ENCODE measurements at regions not wholly inside any gene's neighbourhood (a gene's known extent, or its start where the extent isn't known, plus 50 kb on each side); places are given as distances from the start of the nearest gene placed in this dataset.
"Not testable (repeated sequence)": the region's sequence is repeated elsewhere in the genome, so short reads cannot be mapped to it uniquely, and the experiment has no call there.

DNA sequence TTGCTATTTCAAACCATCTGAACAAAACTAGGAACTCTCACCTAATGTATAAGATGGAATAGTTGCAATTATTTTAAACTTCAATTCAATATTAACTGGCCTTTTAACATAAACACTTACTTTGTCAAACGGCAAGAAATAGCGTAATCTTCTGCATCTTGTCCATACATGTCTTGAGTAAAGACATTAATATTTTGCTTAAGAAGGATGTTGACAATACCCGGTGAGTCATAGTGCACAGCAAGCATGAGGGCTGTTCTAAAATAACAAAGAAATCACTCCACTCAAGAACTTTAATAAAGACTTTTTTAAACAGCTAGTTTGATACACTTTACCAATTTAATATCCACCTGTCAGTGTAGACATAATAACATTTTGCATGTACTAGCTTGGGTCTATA lies 240.9 kb downstream of the LIPI start:
- H3K36me3 ChIP-seq (ENCODE audit: insufficient read depth, low read length); H3K27me3 ChIP-seq (ENCODE audit: insufficient read depth, low read length); H3K9ac ChIP-seq (ENCODE audit: low read depth, low read length); H3K4me1 ChIP-seq (ENCODE audit: insufficient read depth, low read length); H3K27ac ChIP-seq (ENCODE audit: low read depth, low read length); H3K4me3 ChIP-seq (ENCODE audit: low read length): not testable (repeated sequence)
- H3K9me3 ChIP-seq (ENCODE audit: insufficient read depth, low read depth, low read length), result peaks cover 22% of the 10 kb centered on the region; the same call in 1 of the 2 replicates
- no CpG with 5 or more reads among the region's 3 CpGs for WGBS

GRCh38 chr21:13969002-13969401 lies 241.8 kb downstream of the LIPI start:
- H3K36me3 ChIP-seq (ENCODE audit: insufficient read depth, low read length); H3K4me1 ChIP-seq (ENCODE audit: insufficient read depth, low read length); H3K4me3 ChIP-seq (ENCODE audit: low read length); H3K27ac ChIP-seq (ENCODE audit: low read depth, low read length); H3K9ac ChIP-seq (ENCODE audit: low read depth, low read length); H3K27me3 ChIP-seq (ENCODE audit: insufficient read depth, low read length): not testable (repeated sequence)
- H3K9me3 ChIP-seq (ENCODE audit: insufficient read depth, low read depth, low read length), result peaks cover 19% of the 10 kb centered on the region; the same call in 1 of the 2 replicates
- WGBS, result 81% methylated on average over 2 of the region's 2 CpGs

DNA sequence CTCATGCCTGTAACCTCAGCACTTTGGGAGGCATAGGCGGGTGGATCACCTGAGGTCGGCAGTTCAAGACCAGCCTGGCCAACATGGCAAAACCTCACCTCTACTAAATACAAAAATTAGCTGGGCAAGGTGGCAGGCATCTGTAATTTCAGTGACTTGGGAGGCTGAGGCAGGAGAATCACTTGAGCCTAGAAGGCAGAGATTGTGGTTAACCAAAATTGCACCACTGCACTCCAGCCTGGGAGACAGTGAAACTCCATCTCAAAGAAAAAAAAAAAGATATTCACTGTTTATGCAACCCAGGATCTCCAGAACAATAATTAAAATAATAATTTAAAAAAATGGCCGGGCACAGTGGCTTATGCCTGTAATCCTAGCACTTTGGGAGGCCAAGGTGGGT lies 247.5 kb downstream of the LIPI start:
- H3K9me3 ChIP-seq (ENCODE audit: insufficient read depth, low read depth, low read length), result peaks cover 26% of the 10 kb centered on the region
- WGBS, result 86% methylated on average over 3 of the region's 3 CpGs
- H3K9ac ChIP-seq (ENCODE audit: low read depth, low read length); H3K36me3 ChIP-seq (ENCODE audit: insufficient read depth, low read length); H3K4me3 ChIP-seq (ENCODE audit: low read length); H3K27ac ChIP-seq (ENCODE audit: low read depth, low read length); H3K4me1 ChIP-seq (ENCODE audit: insufficient read depth, low read length); H3K27me3 ChIP-seq (ENCODE audit: insufficient read depth, low read length): not testable (repeated sequence)

- Histone ChIP-seq H3K4me3 (ENCODE audit: low read length) (no peak overlapping the region), H3K9ac (ENCODE audit: low read depth, low read length) (no peak overlapping the region), H3K36me3 (ENCODE audit: insufficient read depth, low read length) (no peaks in the 10 kb centered on the region), H3K27ac (ENCODE audit: low read depth, low read length) (no peak overlapping the region), H3K27me3 (ENCODE audit: insufficient read depth, low read length) (no peaks in the 10 kb centered on the region), H3K4me1 (ENCODE audit: insufficient read depth, low read length) (no peaks in the 10 kb centered on the region), H3K9me3 (ENCODE audit: insufficient read depth, low read depth, low read length) (peaks cover 15% of the 10 kb centered on the region)
- WGBS, result 91% methylated on average over 19 of the region's 21 CpGs
These were observed 273.5 kb downstream of the LIPI start for GRCh38 chr21:13937236-13937635.

GRCh38 chr21:13936033-13936937 lies 274.5 kb downstream of the LIPI start:
- not testable (repeated sequence) for H3K27me3 ChIP-seq (ENCODE audit: insufficient read depth, low read length); H3K9ac ChIP-seq (ENCODE audit: low read depth, low read length); H3K27ac ChIP-seq (ENCODE audit: low read depth, low read length); H3K36me3 ChIP-seq (ENCODE audit: insufficient read depth, low read length); H3K4me1 ChIP-seq (ENCODE audit: insufficient read depth, low read length); H3K4me3 ChIP-seq (ENCODE audit: low read length)
- 92% methylated on average over 38 of the region's 38 CpGs for WGBS
- peaks cover 17% of the 10 kb centered on the region for H3K9me3 ChIP-seq (ENCODE audit: insufficient read depth, low read depth, low read length)

DNA sequence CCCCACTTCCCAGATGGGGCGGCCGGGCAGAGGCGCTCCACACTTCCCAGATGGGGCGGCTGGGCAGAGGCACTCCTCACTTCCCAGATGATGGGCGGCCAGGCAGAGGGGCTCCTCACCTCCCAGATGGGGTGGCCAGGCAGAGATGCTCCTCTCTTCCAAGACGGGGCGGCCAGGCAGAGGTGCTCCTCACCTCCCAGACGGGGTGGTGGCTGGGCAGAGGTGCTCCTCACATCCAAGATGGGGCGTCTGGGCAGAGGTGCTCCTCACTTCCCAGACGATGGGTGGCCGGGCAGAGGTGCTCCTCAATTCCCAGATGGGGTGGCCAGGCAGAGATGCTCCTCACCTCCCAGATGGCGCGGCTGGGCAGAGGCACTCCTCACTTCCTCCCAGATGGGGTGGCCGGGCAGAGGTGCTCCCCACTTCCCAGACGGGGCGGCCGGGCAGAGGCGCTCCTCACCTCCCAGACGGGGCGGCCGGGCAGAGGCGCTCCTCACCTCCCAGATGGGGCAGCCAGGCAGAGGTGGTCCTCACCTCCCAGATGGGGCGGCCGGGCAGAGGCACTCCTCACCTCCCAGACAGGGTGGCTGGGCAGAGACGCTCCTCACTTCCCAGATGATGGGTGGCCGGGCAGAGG lies 275.2 kb downstream of the LIPI start:
- not testable (repeated sequence) for H3K4me3 ChIP-seq (ENCODE audit: low read length); H3K9ac ChIP-seq (ENCODE audit: low read depth, low read length); H3K27ac ChIP-seq (ENCODE audit: low read depth, low read length); H3K4me1 ChIP-seq (ENCODE audit: insufficient read depth, low read length); H3K36me3 ChIP-seq (ENCODE audit: insufficient read depth, low read length); H3K27me3 ChIP-seq (ENCODE audit: insufficient read depth, low read length)
- WGBS, result 92% methylated on average over 26 of the region's 26 CpGs
- H3K9me3 ChIP-seq (ENCODE audit: insufficient read depth, low read depth, low read length), result peaks cover 19% of the 10 kb centered on the region

DNA sequence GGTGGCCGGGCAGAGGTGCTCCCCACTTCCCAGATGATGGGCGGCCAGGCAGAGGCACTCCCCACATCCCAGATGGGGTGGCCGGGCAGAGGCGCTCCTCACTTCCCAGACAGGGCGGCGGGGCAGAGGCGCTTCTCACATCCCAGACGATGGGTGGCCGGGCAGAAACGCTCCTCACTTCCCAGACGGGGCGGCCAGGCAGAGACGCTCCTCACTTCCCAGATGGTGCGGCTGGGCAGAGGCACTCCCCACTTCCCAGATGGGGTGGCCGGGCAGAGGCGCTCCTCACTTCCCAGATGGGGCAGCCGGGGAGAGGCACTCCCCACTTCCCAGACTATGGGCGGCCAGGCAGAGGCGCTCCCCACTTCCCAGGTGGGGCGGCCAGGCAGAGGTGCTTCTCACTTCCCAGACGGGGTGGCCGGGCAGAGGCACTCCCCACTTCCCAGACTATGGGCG lies 275.8 kb downstream of the LIPI start:
- peaks cover 22% of the 10 kb centered on the region for H3K9me3 ChIP-seq (ENCODE audit: insufficient read depth, low read depth, low read length)
- H3K4me3 ChIP-seq (ENCODE audit: low read length); H3K9ac ChIP-seq (ENCODE audit: low read depth, low read length); H3K4me1 ChIP-seq (ENCODE audit: insufficient read depth, low read length); H3K27ac ChIP-seq (ENCODE audit: low read depth, low read length); H3K36me3 ChIP-seq (ENCODE audit: insufficient read depth, low read length); H3K27me3 ChIP-seq (ENCODE audit: insufficient read depth, low read length): not testable (repeated sequence)
- 95% methylated on average over 23 of the region's 23 CpGs for WGBS

- H3K36me3 ChIP-seq (ENCODE audit: insufficient read depth, low read length); H3K4me1 ChIP-seq (ENCODE audit: insufficient read depth, low read length); H3K27ac ChIP-seq (ENCODE audit: low read depth, low read length); H3K4me3 ChIP-seq (ENCODE audit: low read length); H3K27me3 ChIP-seq (ENCODE audit: insufficient read depth, low read length); H3K9ac ChIP-seq (ENCODE audit: low read depth, low read length): not testable (repeated sequence)
- H3K9me3 ChIP-seq (ENCODE audit: insufficient read depth, low read depth, low read length), result peaks cover 15% of the 10 kb centered on the region
- 67% methylated on average over 1 of the region's 1 CpG for WGBS
These were observed 287.6 kb downstream of the LIPI start for GRCh38 chr21:13923175-13923574.

GRCh38 chr21:13921455-13921854 lies 289.3 kb downstream of the LIPI start:
- not testable (repeated sequence) for H3K27me3 ChIP-seq (ENCODE audit: insufficient read depth, low read length); H3K4me1 ChIP-seq (ENCODE audit: insufficient read depth, low read length); H3K36me3 ChIP-seq (ENCODE audit: insufficient read depth, low read length); H3K9ac ChIP-seq (ENCODE audit: low read depth, low read length); H3K4me3 ChIP-seq (ENCODE audit: low read length); H3K27ac ChIP-seq (ENCODE audit: low read depth, low read length)
- peaks cover 23% of the 10 kb centered on the region for H3K9me3 ChIP-seq (ENCODE audit: insufficient read depth, low read depth, low read length)
- WGBS, result no CpG with 5 or more reads among the region's 1 CpG

- 100% methylated on average over 3 of the region's 10 CpGs for WGBS
- not testable (repeated sequence) for H3K9ac ChIP-seq (ENCODE audit: low read depth, low read length); H3K4me3 ChIP-seq (ENCODE audit: low read length); H3K27me3 ChIP-seq (ENCODE audit: insufficient read depth, low read length); H3K27ac ChIP-seq (ENCODE audit: low read depth, low read length); H3K36me3 ChIP-seq (ENCODE audit: insufficient read depth, low read length); H3K4me1 ChIP-seq (ENCODE audit: insufficient read depth, low read length)
- H3K9me3 ChIP-seq (ENCODE audit: insufficient read depth, low read depth, low read length), result peaks cover 19% of the 10 kb centered on the region; the same call in 1 of the 2 replicates
These were observed 297.8 kb downstream of the POTED start for GRCh38 chr21:13907385-13907784.

DNA sequence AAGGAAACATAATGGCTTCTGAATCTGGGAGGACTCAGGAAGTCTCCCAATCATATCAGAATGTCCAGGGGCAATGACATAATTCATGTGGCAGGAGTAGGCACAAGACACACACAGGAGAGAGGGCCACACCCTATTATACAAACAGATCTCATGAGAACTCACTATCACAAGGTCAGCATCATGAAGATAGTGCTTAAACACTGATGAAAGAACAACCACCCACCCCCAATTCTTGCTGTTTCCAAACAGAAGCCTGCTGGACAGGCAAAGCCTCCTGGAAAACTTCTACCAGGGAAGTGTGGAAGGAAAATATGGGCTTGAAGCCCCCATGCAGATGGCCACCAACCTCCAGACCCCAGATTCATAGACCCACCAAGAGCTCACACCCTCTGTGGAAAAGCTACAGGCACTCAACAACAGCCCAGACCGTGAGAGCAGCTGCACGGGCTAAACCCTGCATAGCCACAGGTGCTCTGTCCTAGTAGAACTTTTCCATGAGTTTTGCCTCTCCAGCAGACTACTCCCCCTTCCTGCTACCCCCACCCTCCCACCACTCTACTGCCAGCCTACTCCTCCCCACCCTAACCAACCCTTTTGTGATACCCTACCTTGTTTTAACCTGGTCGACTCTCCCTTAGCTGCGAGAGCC lies 287.1 kb downstream of the POTED start:
- not testable (repeated sequence) for H3K9ac ChIP-seq (ENCODE audit: low read depth, low read length); H3K27me3 ChIP-seq (ENCODE audit: insufficient read depth, low read length); H3K4me1 ChIP-seq (ENCODE audit: insufficient read depth, low read length); H3K36me3 ChIP-seq (ENCODE audit: insufficient read depth, low read length); H3K27ac ChIP-seq (ENCODE audit: low read depth, low read length); H3K4me3 ChIP-seq (ENCODE audit: low read length)
- H3K9me3 ChIP-seq (ENCODE audit: insufficient read depth, low read depth, low read length), result peaks cover 15% of the 10 kb centered on the region
- WGBS, result 88% methylated on average over 4 of the region's 4 CpGs
